ENCODE measurements at regions not wholly inside any gene's neighbourhood (a gene's known extent, or its start where the extent isn't known, plus 50 kb on each side); places are given as distances from the start of the nearest gene placed in this dataset.

DNA sequence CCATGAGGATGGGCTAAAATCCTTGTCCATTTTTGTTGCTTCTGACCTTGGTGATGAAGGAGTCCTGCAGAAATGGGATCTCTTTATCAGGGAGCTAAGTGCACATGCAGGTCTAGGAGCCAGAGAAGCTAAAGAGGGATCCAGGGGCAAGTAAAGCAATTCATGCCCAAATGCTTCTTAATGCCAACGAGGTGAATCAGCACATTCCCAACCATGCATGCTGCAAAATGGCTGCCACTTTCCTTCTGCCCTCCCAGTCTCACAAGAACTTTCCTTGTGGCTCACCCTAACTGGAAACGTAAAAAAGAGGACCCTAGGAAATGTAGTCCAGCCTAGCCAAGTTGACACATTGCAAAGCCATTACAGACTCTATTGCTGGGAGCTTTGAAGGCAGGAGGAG lies 298.4 kb downstream of the MAFB start:
- no peak overlapping the region for H3K4ac ChIP-seq (replicated peaks; ENCODE audit: insufficient read length, low read depth, low read length)
- H3K36me3 ChIP-seq (ENCODE audit: control insufficient read depth in 2 of 4, insufficient read depth in 4 of 4, low read length in 3 of 4), result no peaks in the 10 kb centered on the region
- no peak overlapping the region for H2AFZ ChIP-seq (ENCODE audit: low read length)
- H3K14ac ChIP-seq (ENCODE audit: insufficient read length), result no peak overlapping the region
- H3K18ac ChIP-seq (ENCODE audit: extremely low read depth, low read length), result no peak overlapping the region
- no peaks in the 10 kb centered on the region for H3K23me2 ChIP-seq (ENCODE audit: low read depth, low read length)
- no peak overlapping the region for H2AK5ac ChIP-seq (ENCODE audit: low read depth, low read length)
- no peak overlapping the region for H4K91ac ChIP-seq (replicated peaks; ENCODE audit: insufficient read length, low read length)
- no peaks in the 10 kb centered on the region for H3K27me3 ChIP-seq (replicated peaks in 1 of 4; ENCODE audit: control insufficient read depth in 3 of 4, extremely low read depth in 1 of 4, insufficient read depth in 3 of 4, low read length in 3 of 4)
- no peak overlapping the region for H3K27ac ChIP-seq (ENCODE audit: low read depth, low read length)
- no peaks in the 10 kb centered on the region for H3K4me1 ChIP-seq (replicated peaks in 1 of 4; ENCODE audit: control insufficient read depth in 3 of 4, insufficient read depth in 4 of 4, low read length in 3 of 4)
- no peak overlapping the region for H4K5ac ChIP-seq (ENCODE audit: insufficient read length, low read depth, low read length)
- DNase-seq (ENCODE audit: low read depth in 1 of 2, low spot score in 2 of 2) (peak in 1 of 2 experiments; percentile 21), FAIRE-seq (no peak)
- CTCF ChIA-PET (ENCODE audit: partially characterized antibody), result no interaction called here
- no peak overlapping the region for H3K9ac ChIP-seq (replicated peaks in 1 of 4; ENCODE audit: extremely low read depth in 1 of 4, low read depth in 3 of 4, low read length in 3 of 4)
- no peaks in the 10 kb centered on the region for H4K20me1 ChIP-seq (replicated peaks in 1 of 2; ENCODE audit: control insufficient read depth in 1 of 2, insufficient read depth in 2 of 2, low read length in 2 of 2)
- H2BK20ac ChIP-seq (ENCODE audit: low read length), result no peak overlapping the region
- no peak overlapping the region for H2BK5ac ChIP-seq (ENCODE audit: low read depth, low read length)
- POLR2A ChIA-PET (ENCODE audit: partially characterized antibody), result no interaction called here
- H3K79me1 ChIP-seq (ENCODE audit: low read depth, low read length), result no peaks in the 10 kb centered on the region
- 87% methylated on average over 2 of the region's 2 CpGs; no CpG with 5 or more reads in 1 of the 2 experiments for WGBS, 2 experiments (ENCODE audit: extremely low coverage in 1 of 2, insufficient coverage in 1 of 2, insufficient read length in 1 of 2, insufficient replicate concordance in 2 of 2, low coverage in 1 of 2, low lambda C conversion rate in 2 of 2, missing lambda C conversion rate in 1 of 2)
- H2BK120ac ChIP-seq (replicated peaks; ENCODE audit: low read depth, low read length), result no peak overlapping the region
- no peak overlapping the region for H4K8ac ChIP-seq (ENCODE audit: extremely low read depth, insufficient read depth, low read length)
- no peak overlapping the region for H3K56ac ChIP-seq (replicated peaks; ENCODE audit: insufficient read length, low read depth, low read length)
- 0 out of 4 replicates have a peak, but pooled peaks cover 3% of the 10 kb centered on the region in 2 experiments for H3K9me3 ChIP-seq (ENCODE audit: insufficient read depth in 2 of 2, low read depth in 1 of 2, low read length in 1 of 2)
- TF ChIP-seq EZH2 (IDR thresholded peaks at IDR 0.05; ENCODE audit: low read depth, low read length, severe bottlenecking) (no peak), MAFK (IDR thresholded peaks at IDR 0.05; ENCODE audit: low read depth, low read length) (peak; percentile 44; the same call in 1 of the 2 replicates), POLR2AphosphoS5 (IDR thresholded peaks at IDR 0.05; ENCODE audit: low read depth, low read length) (no peak), TEAD4 (IDR thresholded peaks at IDR 0.05; ENCODE audit: low read depth, low read length) (0 out of 2 replicates have a peak, but pooled peaks have one; percentile 9), TCF12 (IDR thresholded peaks at IDR 0.05; ENCODE audit: low read depth, low read length) (no peak)
- TF ChIP-seq, protein P1, sequence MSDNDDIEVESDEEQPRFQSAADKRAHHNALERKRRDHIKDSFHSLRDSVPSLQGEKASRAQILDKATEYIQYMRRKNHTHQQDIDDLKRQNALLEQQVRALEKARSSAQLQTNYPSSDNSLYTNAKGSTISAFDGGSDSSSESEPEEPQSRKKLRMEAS (IDR thresholded peaks at IDR 0.05), result no peak
- no peak overlapping the region for H2BK15ac ChIP-seq (ENCODE audit: low read length)
- no peaks in the 10 kb centered on the region for H3K79me2 ChIP-seq (ENCODE audit: control insufficient read depth in 1 of 2, insufficient read depth in 2 of 2, low read length in 2 of 2)
- no peak overlapping the region for H3K4me3 ChIP-seq (ENCODE audit: extremely low read depth in 1 of 4, insufficient read depth in 2 of 4, low read depth in 3 of 4, low read length in 4 of 4)
- no peak overlapping the region for H3K4me2 ChIP-seq (ENCODE audit: insufficient read depth in 1 of 2, low read depth in 2 of 2, low read length in 2 of 2)
- H3K23ac ChIP-seq (ENCODE audit: insufficient read length), result no peak overlapping the region
- no peak overlapping the region for H2BK12ac ChIP-seq (ENCODE audit: low read depth, low read length)
